ENCODE measurements at regions not wholly inside any gene's neighbourhood (a gene's known extent, or its start where the extent isn't known, plus 50 kb on each side); places are given as distances from the start of the nearest gene placed in this dataset.

DNA sequence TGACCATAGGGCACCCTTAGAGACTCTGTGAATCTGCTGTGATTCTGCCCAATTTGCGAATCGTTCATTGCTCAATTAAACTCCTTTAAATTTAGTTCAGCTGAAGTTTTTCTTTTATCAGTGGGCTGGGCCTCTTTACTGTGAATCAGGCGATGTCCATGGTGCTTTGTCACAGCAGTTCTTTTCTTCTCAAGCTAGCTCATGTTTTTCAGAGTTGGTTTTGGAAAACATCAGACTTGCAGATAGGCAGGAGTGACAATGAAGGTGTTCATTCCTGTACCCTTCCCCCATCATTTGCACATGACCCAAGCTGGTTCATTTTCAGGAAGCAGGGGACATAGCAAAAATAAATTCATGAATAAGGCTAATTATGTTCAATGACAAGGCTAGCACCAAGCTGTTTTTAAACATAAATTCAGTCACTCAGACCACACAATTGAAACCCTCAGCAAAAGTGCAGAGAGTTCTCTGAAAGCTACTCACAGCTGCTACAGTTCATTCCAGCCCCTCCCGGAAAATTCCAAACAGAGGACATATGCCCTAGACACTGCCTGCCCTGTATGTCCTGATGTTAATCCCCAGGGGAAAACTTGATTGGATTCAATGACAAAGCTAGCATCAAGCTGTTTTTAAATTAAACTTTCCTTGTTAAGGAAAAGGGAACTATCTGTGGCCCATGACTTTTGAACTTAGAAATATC lies 383.3 kb downstream of the C12orf75 start:
- Histone ChIP-seq H3K9me3 (no peaks in the 10 kb centered on the region), H3K4me3 (no peak overlapping the region), H3K27ac (no peak overlapping the region), H3K36me3 (no peaks in the 10 kb centered on the region), H3K27me3 (no peaks in the 10 kb centered on the region), H3K4me1 (no peaks in the 10 kb centered on the region)
- no peak for DNase-seq
- ATAC-seq, result no peak
- intact Hi-C loops (cut with DNase I), result no loop called here
- TF ChIP-seq, protein P1, sequence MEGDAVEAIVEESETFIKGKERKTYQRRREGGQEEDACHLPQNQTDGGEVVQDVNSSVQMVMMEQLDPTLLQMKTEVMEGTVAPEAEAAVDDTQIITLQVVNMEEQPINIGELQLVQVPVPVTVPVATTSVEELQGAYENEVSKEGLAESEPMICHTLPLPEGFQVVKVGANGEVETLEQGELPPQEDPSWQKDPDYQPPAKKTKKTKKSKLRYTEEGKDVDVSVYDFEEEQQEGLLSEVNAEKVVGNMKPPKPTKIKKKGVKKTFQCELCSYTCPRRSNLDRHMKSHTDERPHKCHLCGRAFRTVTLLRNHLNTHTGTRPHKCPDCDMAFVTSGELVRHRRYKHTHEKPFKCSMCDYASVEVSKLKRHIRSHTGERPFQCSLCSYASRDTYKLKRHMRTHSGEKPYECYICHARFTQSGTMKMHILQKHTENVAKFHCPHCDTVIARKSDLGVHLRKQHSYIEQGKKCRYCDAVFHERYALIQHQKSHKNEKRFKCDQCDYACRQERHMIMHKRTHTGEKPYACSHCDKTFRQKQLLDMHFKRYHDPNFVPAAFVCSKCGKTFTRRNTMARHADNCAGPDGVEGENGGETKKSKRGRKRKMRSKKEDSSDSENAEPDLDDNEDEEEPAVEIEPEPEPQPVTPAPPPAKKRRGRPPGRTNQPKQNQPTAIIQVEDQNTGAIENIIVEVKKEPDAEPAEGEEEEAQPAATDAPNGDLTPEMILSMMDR (IDR thresholded peaks at IDR 0.05), result no peak

GRCh38 chr12:105716621-105717020 lies 386.1 kb downstream of the C12orf75 start:
- intact Hi-C loops (cut with DNase I), result no loop called here
- DNase-seq (no peak), ATAC-seq (no peak)
- H3K27me3 ChIP-seq, result no peaks in the 10 kb centered on the region
- H3K4me1 ChIP-seq, result no peaks in the 10 kb centered on the region
- TF ChIP-seq, protein P1 (IDR thresholded peaks at IDR 0.05), result no peak
- H3K36me3 ChIP-seq, result no peaks in the 10 kb centered on the region
- H3K9me3 ChIP-seq, result no peaks in the 10 kb centered on the region
- no peak overlapping the region for H3K27ac ChIP-seq
- no peak overlapping the region for H3K4me3 ChIP-seq

DNA sequence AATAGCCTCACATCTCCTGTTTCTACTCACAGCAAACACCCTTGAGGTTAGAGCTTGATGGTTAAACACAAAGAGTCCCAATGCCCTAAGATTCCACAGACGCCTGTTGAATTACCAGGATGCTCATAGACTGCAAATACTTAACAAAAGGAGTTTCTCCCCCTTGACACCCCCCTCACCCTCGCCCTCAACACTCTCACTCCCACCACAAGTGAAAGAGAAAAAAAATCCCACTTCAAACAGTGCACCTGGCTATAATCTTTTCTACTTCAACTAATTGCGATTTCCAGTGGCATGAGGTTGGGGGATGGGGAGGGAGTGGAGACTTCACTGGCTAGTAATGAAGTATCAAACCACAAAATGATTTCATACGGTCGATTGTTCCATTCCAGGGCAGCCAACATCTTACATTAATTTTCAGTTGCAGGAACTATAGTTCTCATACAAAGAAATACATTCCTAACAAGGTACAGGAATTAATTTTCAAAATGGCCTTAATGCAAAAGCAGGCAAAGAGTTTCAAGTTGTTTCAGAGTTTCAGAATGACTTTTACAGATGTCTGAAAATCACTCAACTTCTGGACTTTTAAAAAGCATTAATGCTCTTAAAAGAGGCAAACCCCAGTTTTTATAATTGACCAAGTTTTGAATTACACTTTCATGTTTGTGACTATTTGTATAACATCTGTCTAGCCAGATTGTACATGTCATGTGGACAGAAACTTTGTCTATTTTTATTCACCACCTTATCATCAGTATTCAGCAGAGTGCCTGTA lies 390.7 kb downstream of the C12orf75 start:
- TF ChIP-seq, protein P1 (IDR thresholded peaks at IDR 0.05), result no peak
- H3K4me1 ChIP-seq, result no peaks in the 10 kb centered on the region
- H3K27me3 ChIP-seq, result no peaks in the 10 kb centered on the region
- no peak overlapping the region for H3K27ac ChIP-seq
- ATAC-seq (no peak), DNase-seq (no peak)
- intact Hi-C loops (cut with DNase I), result no loop called here
- H3K4me3 ChIP-seq, result no peak overlapping the region
- no peaks in the 10 kb centered on the region for H3K9me3 ChIP-seq
- no peaks in the 10 kb centered on the region for H3K36me3 ChIP-seq

DNA sequence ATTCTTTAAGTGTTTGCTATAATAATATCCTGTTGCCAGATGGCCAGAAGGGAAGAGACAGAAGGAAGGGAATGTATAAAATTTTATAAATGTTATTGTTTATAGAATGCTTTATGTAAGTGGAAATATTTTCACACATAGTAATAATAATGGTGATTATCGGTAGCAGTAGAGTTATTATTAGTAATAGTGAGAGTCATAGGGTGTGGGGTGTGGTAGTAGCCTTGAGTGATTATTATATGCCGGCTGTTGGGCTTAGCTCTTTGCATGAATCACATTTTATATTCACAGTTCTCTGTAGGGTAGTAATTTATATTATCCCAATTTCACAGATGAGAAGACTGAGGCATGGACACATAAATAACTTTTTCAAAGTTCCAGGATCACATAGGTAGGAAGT lies 391.4 kb downstream of the C12orf75 start:
- DNase-seq, result no peak

GRCh38 chr12:105723066-105723465 lies 392.6 kb downstream of the C12orf75 start:
- DNase-seq (no peak), ATAC-seq (no peak)
- TF ChIP-seq, protein P1 (IDR thresholded peaks at IDR 0.05), result no peak
- no peak overlapping the region for H3K27ac ChIP-seq
- no peaks in the 10 kb centered on the region for H3K9me3 ChIP-seq
- intact Hi-C loops (cut with DNase I), result no loop called here
- no peaks in the 10 kb centered on the region for H3K27me3 ChIP-seq
- no peaks in the 10 kb centered on the region for H3K4me1 ChIP-seq
- H3K36me3 ChIP-seq, result no peaks in the 10 kb centered on the region
- no peak overlapping the region for H3K4me3 ChIP-seq

More for the DNA sequence above, 391.4 kb downstream of the C12orf75 start:
- Histone ChIP-seq H3K4me1 (no peaks in the 10 kb centered on the region), H3K36me3 (no peaks in the 10 kb centered on the region), H3K27me3 (no peaks in the 10 kb centered on the region), H3K4me3 (no peak overlapping the region), H3K27ac (no peak overlapping the region), H3K9me3 (no peaks in the 10 kb centered on the region)
- TF ChIP-seq, protein P1 (IDR thresholded peaks at IDR 0.05), result no peak
- no peak for ATAC-seq
- intact Hi-C loops (cut with DNase I), result no loop called here
